IMR-90 (cell line): ENCODE measurements at regions not wholly inside any gene's neighbourhood (a gene's known extent, or its start where the extent isn't known, plus 50 kb on each side); places are given as distances from the start of the nearest gene placed in this dataset.

Experiments used
- ATAC-seq: fragments of 200-7000 bp; cut with Tn5 transposase; 2 replicates; pipeline ENCODE4 v1.9.1; 2020; ENCODE audit warnings: low read depth, mild to moderate bottlenecking, moderate library complexity
- BruUV-seq: library from RNA; stranded (reverse); fragments of 400-500 nt; replicated peaks from 2 replicates; lab custom pipeline; 2021; lab: Mats Ljungman, UMichigan
- CTCF ChIA-PET: fragments of 300-600 bp; formaldehyde crosslinking; extraction: SDS; loops from one replicate; lab custom pipeline; 2021; ENCODE audit warnings: antibody characterized with exemption; lab: Yijun Ruan, JAX
- POLR2A ChIA-PET: fragments of 300-600 bp; sonication (Branson Sonifier 250); formaldehyde crosslinking; loops from one replicate; lab custom pipeline; 2022; ENCODE audit warnings: antibody characterized with exemption; ENCODE audit not compliant: unreplicated experiment; lab: Charles Lee
- DNase-seq: peaks from one replicate; pipeline ENCODE4 v3.0.0; 2013
- H2AFZ ChIP-seq: replicated peaks from 2 replicates; pipeline ENCODE3; 2013; ENCODE audit warnings: low read length, mild to moderate bottlenecking; ENCODE audit not compliant: poor library complexity
- H2AK5ac ChIP-seq: 2 replicates; pipeline ENCODE4 v1.6.1; 2013; ENCODE audit warnings: low read depth, low read length, inconsistent platforms
- H2AK9ac ChIP-seq: replicated peaks from 2 replicates; pipeline ENCODE3; 2013; ENCODE audit warnings: mild to moderate bottlenecking, low read depth, low read length, moderate library complexity; ENCODE audit not compliant: poor library complexity
- H2BK120ac ChIP-seq: 2 replicates; pipeline ENCODE4 v1.6.1; 2013; ENCODE audit warnings: low read depth, low read length, inconsistent platforms
- H2BK15ac ChIP-seq: 3 replicates; pipeline ENCODE4 v1.6.1; 2013; ENCODE audit warnings: low read depth, low read length, inconsistent platforms
- H2BK20ac ChIP-seq: 2 replicates; pipeline ENCODE4 v1.6.1; 2013; ENCODE audit warnings: low read depth, mild to moderate bottlenecking, inconsistent platforms, low read length, moderate library complexity
- H2BK5ac ChIP-seq: 2 replicates; pipeline ENCODE4 v1.6.1; 2013; ENCODE audit warnings: mild to moderate bottlenecking, low read depth, low read length, inconsistent platforms; ENCODE audit not compliant: poor library complexity, severe bottlenecking
- H3K14ac ChIP-seq: replicated peaks from 2 replicates; pipeline ENCODE4 v1.6.1; 2013; ENCODE audit warnings: low read depth, low read length, inconsistent platforms
- H3K18ac ChIP-seq: 2 replicates; pipeline ENCODE4 v1.6.1; 2013; ENCODE audit warnings: low read depth, low read length, control low read depth
- H3K23ac ChIP-seq: 2 replicates; pipeline ENCODE4 v1.6.1; 2013; ENCODE audit warnings: low read depth, low read length, inconsistent platforms
- H3K27ac ChIP-seq: 2 replicates; pipeline ENCODE4 v1.5.1; 2013; ENCODE audit warnings: mild to moderate bottlenecking, control low read depth, low read length; ENCODE audit not compliant: insufficient read depth
- H3K27me3 ChIP-seq: 2 replicates; pipeline ENCODE4 v1.6.1; 2013; ENCODE audit warnings: low read length; ENCODE audit not compliant: control insufficient read depth, insufficient read depth
- H3K36me3 ChIP-seq: 2 replicates; pipeline ENCODE4 v1.6.1; 2013; ENCODE audit warnings: low read length, mixed read lengths; ENCODE audit not compliant: control insufficient read depth, insufficient read depth
- H3K4ac ChIP-seq: 2 replicates; pipeline ENCODE4 v1.6.1; 2013; ENCODE audit warnings: low read depth, low read length, inconsistent platforms
- H3K4me1 ChIP-seq: 2 replicates; pipeline ENCODE4 v1.6.1; 2013; ENCODE audit warnings: low read length, mixed read lengths; ENCODE audit not compliant: control insufficient read depth, insufficient read depth
- H3K4me2 ChIP-seq: 2 replicates; pipeline ENCODE4 v1.6.1; 2013; ENCODE audit warnings: low read depth, mild to moderate bottlenecking, control low read depth, low read length, moderate library complexity
- H3K4me3 ChIP-seq: 2 replicates; pipeline ENCODE4 v1.5.1; 2013; ENCODE audit warnings: low read depth, mild to moderate bottlenecking, control low read depth, low read length, moderate library complexity; ENCODE audit not compliant: insufficient read depth
- H3K56ac ChIP-seq: 2 replicates; pipeline ENCODE4 v1.6.1; 2013; ENCODE audit warnings: low read length, inconsistent platforms; ENCODE audit not compliant: insufficient read depth; ENCODE audit errors: extremely low read depth
- H3K79me1 ChIP-seq, 2 experiments: 2 replicates each; pipeline ENCODE4 v1.6.1; 2013; ENCODE audit warnings: low read length in 2 of 2, inconsistent platforms in 1 of 2, low read depth in 1 of 2
- H3K9ac ChIP-seq: 2 replicates; pipeline ENCODE4 v1.6.1; 2013; ENCODE audit warnings: low read depth, low read length, control low read depth
- H3K9me1 ChIP-seq: 2 replicates; pipeline ENCODE4 v1.6.1; 2013; ENCODE audit warnings: low read length, inconsistent platforms; ENCODE audit not compliant: insufficient read depth
- H3K9me3 ChIP-seq: 2 replicates; pipeline ENCODE4 v1.6.1; 2013; ENCODE audit warnings: low read length; ENCODE audit not compliant: control insufficient read depth, insufficient read depth
- H4K20me1 ChIP-seq: 2 replicates; pipeline ENCODE4 v1.6.1; 2013; ENCODE audit warnings: low read length, inconsistent platforms; ENCODE audit not compliant: insufficient read depth
- H4K5ac ChIP-seq: 2 replicates; pipeline ENCODE4 v1.6.1; 2013; ENCODE audit warnings: mild to moderate bottlenecking, low read depth, low read length, control low read depth
- H4K8ac ChIP-seq, 2 experiments: 2 replicates each; pipeline ENCODE4 v1.6.1; 2013; ENCODE audit warnings: low read depth in 2 of 2, low read length in 2 of 2, control low read depth in 1 of 2, inconsistent platforms in 1 of 2
- H4K91ac ChIP-seq: 2 replicates; pipeline ENCODE4 v1.6.1; 2013; ENCODE audit warnings: low read depth, low read length, inconsistent platforms; ENCODE audit not compliant: insufficient read depth
- BHLHE40 ChIP-seq: fragments of 150-350 bp; IDR thresholded peaks from 2 replicates; pipeline ENCODE4 v1.6.1; 2016; ENCODE audit warnings: mild to moderate bottlenecking, low read depth, low read length
- MAFK ChIP-seq: IDR thresholded peaks from 2 replicates; pipeline ENCODE4 v1.6.1; 2012; ENCODE audit warnings: low read depth, low read length, improper control_type of control experiment
- MAZ ChIP-seq: IDR thresholded peaks from 2 replicates; pipeline ENCODE4 v1.6.1; 2012; ENCODE audit warnings: low read depth, mild to moderate bottlenecking, low read length, improper control_type of control experiment, moderate library complexity, borderline replicate concordance
- MXI1 ChIP-seq: IDR thresholded peaks from 2 replicates; pipeline ENCODE4 v1.6.1; 2012; ENCODE audit warnings: low read depth, mild to moderate bottlenecking, low read length, moderate library complexity, borderline replicate concordance
- NFE2L2 ChIP-seq: fragments of 150-350 bp; IDR thresholded peaks from 2 replicates; pipeline ENCODE4 v1.6.1; 2016; ENCODE audit warnings: low read depth, mild to moderate bottlenecking, low read length
- POLR2A ChIP-seq: IDR thresholded peaks from 2 replicates; pipeline ENCODE4 v1.6.1; 2012; ENCODE audit warnings: mild to moderate bottlenecking, low read depth, low read length
- RAD21 ChIP-seq: IDR thresholded peaks from 2 replicates; pipeline ENCODE4 v1.6.1; 2012; ENCODE audit warnings: low read length, improper control_type of control experiment
- RCOR1 ChIP-seq: IDR thresholded peaks from 2 replicates; pipeline ENCODE4 v1.6.1; 2012; ENCODE audit warnings: mild to moderate bottlenecking, low read length, improper control_type of control experiment; ENCODE audit not compliant: insufficient replicate concordance
- RFX5 ChIP-seq: IDR thresholded peaks from 2 replicates; pipeline ENCODE4 v1.8.0; 2012; ENCODE audit warnings: low read depth, mild to moderate bottlenecking, low read length, moderate library complexity
- SMC3 ChIP-seq: fragments of 150-350 bp; IDR thresholded peaks from 2 replicates; pipeline ENCODE4 v1.6.1; 2016; ENCODE audit warnings: low read depth, mild to moderate bottlenecking, antibody characterized with exemption, low read length, moderate library complexity
- WGBS, 2 experiments: methylation state at CpG; one replicate each; pipeline versions ENCODE4 v1.1.5 to v1.1.7; 2013; ENCODE audit warnings: missing lambda C conversion rate in 2 of 2; ENCODE audit not compliant: insufficient read length in 1 of 2; ENCODE audit errors: extremely low coverage in 2 of 2; 5-methylcytosine and 5-hydroxymethylcytosine counted together
- dilution Hi-C: fragments of 300-500 bp; cut with HindIII; formaldehyde crosslinking; loops from one replicate; pipeline ENCODE4 v1.14.3; 2018; ENCODE audit warnings: low sequenced_read_pairs; ENCODE audit not compliant: unreplicated experiment
- in situ Hi-C: fragments of 300-500 bp; cut with MboI; formaldehyde crosslinking; loops from 3 replicates; pipeline ENCODE4 v1.14.3; 2019; ENCODE audit warnings: low sequenced_read_pairs, inconsistent platforms, mixed read lengths
- intact Hi-C: fragments of 100-400 bp; cut with micrococcal nuclease; formaldehyde crosslinking; loops from 2 replicates; pipeline ENCODE4 v1.10.0; 2022
- TF ChIP-seq, protein P1 (sequence below): fragments of 150-350 bp; IDR thresholded peaks from 2 replicates; pipeline ENCODE4 v1.6.1; 2017; ENCODE audit warnings: mild to moderate bottlenecking, antibody characterized with exemption, low read length, low read depth
- TF ChIP-seq, protein P2 (sequence below): conservative IDR thresholded peaks from 2 replicates; pipeline ENCODE4 v1.5.1; 2012; ENCODE audit warnings: mild to moderate bottlenecking, low read depth, low read length, improper control_type of control experiment
- TF ChIP-seq, protein P3 (sequence below): fragments of 150-350 bp; IDR thresholded peaks from 2 replicates; pipeline ENCODE4 v1.6.1; 2016; ENCODE audit warnings: low read depth, mild to moderate bottlenecking, low read length, moderate library complexity, borderline replicate concordance

DNA sequence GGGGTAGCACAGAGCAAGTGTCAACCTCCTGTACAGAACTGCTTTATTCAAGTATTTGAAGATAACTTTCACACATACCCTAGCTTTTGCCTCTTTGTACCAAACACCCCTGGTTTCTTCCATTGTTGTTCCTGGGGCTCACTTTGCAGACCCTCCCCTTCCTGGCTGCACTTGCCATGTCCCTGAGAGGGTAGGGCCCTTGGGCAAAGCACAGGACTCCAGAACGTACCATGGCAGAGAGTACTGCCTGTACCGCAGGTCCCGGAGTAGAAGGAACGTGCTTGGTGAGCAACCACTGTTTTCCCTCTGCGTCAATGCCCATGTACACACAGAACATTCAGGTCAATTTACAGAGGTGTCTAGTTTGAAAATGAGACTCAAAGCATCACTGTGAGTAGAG is 290.4 kb downstream of the EN1 start:
- Histone ChIP-seq H4K91ac (no peak overlapping the region), H2AK9ac (no peak overlapping the region), H3K18ac (no peak overlapping the region), H2AK5ac (no peak overlapping the region), H3K56ac (no peak overlapping the region), H3K14ac (no peak overlapping the region), H3K27me3 (no peaks in the 10 kb centered on the region), H3K4me1 (no peaks in the 10 kb centered on the region), H3K9me3 (no peaks in the 10 kb centered on the region), H2BK120ac (no peak overlapping the region), H3K9ac (no peak overlapping the region), H2BK5ac (no peak overlapping the region), H2BK20ac (no peak overlapping the region), H3K4me2 (no peak overlapping the region), H3K9me1 (no peaks in the 10 kb centered on the region), H3K23ac (no peak overlapping the region), H4K20me1 (no peaks in the 10 kb centered on the region), H4K5ac (no peak overlapping the region), H2BK15ac (no peak overlapping the region), H2AFZ (no peak overlapping the region), H3K4ac (no peak overlapping the region), H3K27ac (no peak overlapping the region), H4K8ac (no peak overlapping the region), H3K4me3 (no peak overlapping the region), H3K36me3 (no peaks in the 10 kb centered on the region), H3K79me1 (no peaks in the 10 kb centered on the region)
- DNase-seq (no peak), ATAC-seq (no peak)
- no peak for TF ChIP-seq BHLHE40
- TF ChIP-seq MAFK = no peak
- no peak for TF ChIP-seq RCOR1
- TF ChIP-seq, protein P1, sequence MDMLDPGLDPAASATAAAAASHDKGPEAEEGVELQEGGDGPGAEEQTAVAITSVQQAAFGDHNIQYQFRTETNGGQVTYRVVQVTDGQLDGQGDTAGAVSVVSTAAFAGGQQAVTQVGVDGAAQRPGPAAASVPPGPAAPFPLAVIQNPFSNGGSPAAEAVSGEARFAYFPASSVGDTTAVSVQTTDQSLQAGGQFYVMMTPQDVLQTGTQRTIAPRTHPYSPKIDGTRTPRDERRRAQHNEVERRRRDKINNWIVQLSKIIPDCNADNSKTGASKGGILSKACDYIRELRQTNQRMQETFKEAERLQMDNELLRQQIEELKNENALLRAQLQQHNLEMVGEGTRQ = no peak
- no peak for TF ChIP-seq SMC3
- no peak for TF ChIP-seq RFX5
- no peak for TF ChIP-seq NFE2L2
- no peak for TF ChIP-seq MAZ
- TF ChIP-seq, protein P2, sequence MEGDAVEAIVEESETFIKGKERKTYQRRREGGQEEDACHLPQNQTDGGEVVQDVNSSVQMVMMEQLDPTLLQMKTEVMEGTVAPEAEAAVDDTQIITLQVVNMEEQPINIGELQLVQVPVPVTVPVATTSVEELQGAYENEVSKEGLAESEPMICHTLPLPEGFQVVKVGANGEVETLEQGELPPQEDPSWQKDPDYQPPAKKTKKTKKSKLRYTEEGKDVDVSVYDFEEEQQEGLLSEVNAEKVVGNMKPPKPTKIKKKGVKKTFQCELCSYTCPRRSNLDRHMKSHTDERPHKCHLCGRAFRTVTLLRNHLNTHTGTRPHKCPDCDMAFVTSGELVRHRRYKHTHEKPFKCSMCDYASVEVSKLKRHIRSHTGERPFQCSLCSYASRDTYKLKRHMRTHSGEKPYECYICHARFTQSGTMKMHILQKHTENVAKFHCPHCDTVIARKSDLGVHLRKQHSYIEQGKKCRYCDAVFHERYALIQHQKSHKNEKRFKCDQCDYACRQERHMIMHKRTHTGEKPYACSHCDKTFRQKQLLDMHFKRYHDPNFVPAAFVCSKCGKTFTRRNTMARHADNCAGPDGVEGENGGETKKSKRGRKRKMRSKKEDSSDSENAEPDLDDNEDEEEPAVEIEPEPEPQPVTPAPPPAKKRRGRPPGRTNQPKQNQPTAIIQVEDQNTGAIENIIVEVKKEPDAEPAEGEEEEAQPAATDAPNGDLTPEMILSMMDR = no peak
- no peak for TF ChIP-seq MXI1
- no peak for TF ChIP-seq POLR2A
- no peak for TF ChIP-seq RAD21
- TF ChIP-seq, protein P3, sequence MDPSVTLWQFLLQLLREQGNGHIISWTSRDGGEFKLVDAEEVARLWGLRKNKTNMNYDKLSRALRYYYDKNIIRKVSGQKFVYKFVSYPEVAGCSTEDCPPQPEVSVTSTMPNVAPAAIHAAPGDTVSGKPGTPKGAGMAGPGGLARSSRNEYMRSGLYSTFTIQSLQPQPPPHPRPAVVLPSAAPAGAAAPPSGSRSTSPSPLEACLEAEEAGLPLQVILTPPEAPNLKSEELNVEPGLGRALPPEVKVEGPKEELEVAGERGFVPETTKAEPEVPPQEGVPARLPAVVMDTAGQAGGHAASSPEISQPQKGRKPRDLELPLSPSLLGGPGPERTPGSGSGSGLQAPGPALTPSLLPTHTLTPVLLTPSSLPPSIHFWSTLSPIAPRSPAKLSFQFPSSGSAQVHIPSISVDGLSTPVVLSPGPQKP = no peak
- ChIA-PET POLR2A (no interaction called here), CTCF (no interaction called here)
- WGBS, 2 experiments = no CpG with 5 or more reads among the region's 5 CpGs
- dilution Hi-C loops (no loop called here), intact Hi-C loops (no loop called here), in situ Hi-C loops (no loop called here)
- no TSS peak for BruUV-seq
